H9 (cell line): ENCODE measurements at regions not wholly inside any gene's neighbourhood (a gene's known extent, or its start where the extent isn't known, plus 50 kb on each side); places are given as distances from the start of the nearest gene placed in this dataset.

ENCODE experiments used
- DNase-seq: peaks from one replicate; pipeline ENCODE4 v3.0.0-alpha.2; 2017
- H2AFZ ChIP-seq: one replicate; pipeline ENCODE4 v1.6.1; 2013; ENCODE audit warnings: mild to moderate bottlenecking, low read length, control low read depth, moderate library complexity
- H2AK5ac ChIP-seq: 2 replicates; pipeline ENCODE4 v1.6.1; 2013; ENCODE audit warnings: low read length, control low read depth, mixed read lengths; ENCODE audit not compliant: insufficient read length
- H2BK120ac ChIP-seq: one replicate; pipeline ENCODE4 v1.6.1; 2013; ENCODE audit warnings: low read depth, mild to moderate bottlenecking, low read length, control low read depth, inconsistent platforms; ENCODE audit not compliant: poor library complexity, severe bottlenecking
- H2BK12ac ChIP-seq: 2 replicates; pipeline ENCODE4 v1.6.1; 2013; ENCODE audit warnings: low read length, control low read depth, mixed read lengths, low read depth; ENCODE audit not compliant: insufficient read length
- H2BK15ac ChIP-seq: 2 replicates; pipeline ENCODE4 v1.6.1; 2013; ENCODE audit warnings: low read depth, low read length, control low read depth
- H2BK20ac ChIP-seq: one replicate; pipeline ENCODE4 v1.6.1; 2013; ENCODE audit warnings: low read depth, mild to moderate bottlenecking, low read length, control low read depth, inconsistent platforms; ENCODE audit not compliant: poor library complexity, severe bottlenecking
- H2BK5ac ChIP-seq: 2 replicates; pipeline ENCODE4 v1.6.1; 2013; ENCODE audit warnings: low read length, control low read depth, mixed read lengths; ENCODE audit not compliant: insufficient read length
- H3K14ac ChIP-seq: 2 replicates; pipeline ENCODE4 v1.6.1; 2013; ENCODE audit warnings: low read length, control low read depth; ENCODE audit not compliant: insufficient read depth
- H3K18ac ChIP-seq: 2 replicates; pipeline ENCODE4 v1.6.1; 2013; ENCODE audit warnings: low read depth, mild to moderate bottlenecking, mixed read lengths, low read length, control low read depth; ENCODE audit not compliant: insufficient read length
- H3K23ac ChIP-seq: 2 replicates; pipeline ENCODE4 v1.6.1; 2013; ENCODE audit warnings: low read length, control low read depth, mixed read lengths, low read depth; ENCODE audit not compliant: insufficient read length
- H3K23me2 ChIP-seq: 2 replicates; pipeline ENCODE4 v1.6.1; 2013; ENCODE audit warnings: low read depth, mild to moderate bottlenecking, mixed read lengths, low read length, control low read depth; ENCODE audit not compliant: insufficient read length, poor library complexity, severe bottlenecking
- H3K27ac ChIP-seq: 2 replicates; pipeline ENCODE4 v1.5.1; 2013; ENCODE audit warnings: low read length, control low read depth, mixed read lengths, low read depth; ENCODE audit not compliant: insufficient read length
- H3K27me3 ChIP-seq: 2 replicates; pipeline ENCODE4 v1.6.1; 2013; ENCODE audit warnings: low read length, control low read depth, inconsistent platforms; ENCODE audit not compliant: insufficient read depth
- H3K4ac ChIP-seq: 2 replicates; pipeline ENCODE4 v1.6.1; 2013; ENCODE audit warnings: low read depth, mild to moderate bottlenecking, control low read depth, inconsistent platforms, low read length, moderate library complexity
- H3K4me1 ChIP-seq: 2 replicates; pipeline ENCODE4 v1.6.1; 2013; ENCODE audit warnings: low read length, control low read depth, inconsistent platforms; ENCODE audit not compliant: insufficient read depth
- H3K4me2 ChIP-seq: 2 replicates; pipeline ENCODE4 v1.6.1; 2013; ENCODE audit warnings: low read length, control low read depth, mixed read lengths; ENCODE audit not compliant: insufficient read length, insufficient read depth
- H3K56ac ChIP-seq: 2 replicates; pipeline ENCODE4 v1.6.1; 2013; ENCODE audit warnings: low read depth, mild to moderate bottlenecking, mixed read lengths, low read length, control low read depth; ENCODE audit not compliant: insufficient read length
- H3K79me1 ChIP-seq: 2 replicates; pipeline ENCODE4 v1.6.1; 2013; ENCODE audit warnings: low read depth, mild to moderate bottlenecking, moderate library complexity, low read length, control low read depth, inconsistent platforms; ENCODE audit not compliant: insufficient read depth, poor library complexity, severe bottlenecking
- H3K79me2 ChIP-seq: 2 replicates; pipeline ENCODE4 v1.6.1; 2013; ENCODE audit warnings: low read length, control low read depth, inconsistent platforms; ENCODE audit not compliant: insufficient read depth
- H3K9ac ChIP-seq: 2 replicates; pipeline ENCODE4 v1.6.1; 2013; ENCODE audit warnings: low read length, control low read depth, mixed read lengths; ENCODE audit not compliant: insufficient read length; ENCODE audit errors: extremely low read depth
- H3K9me3 ChIP-seq: one replicate; pipeline ENCODE4 v1.6.1; 2013; ENCODE audit warnings: low read depth, low read length, inconsistent platforms; ENCODE audit not compliant: control insufficient read depth
- H3T11ph ChIP-seq: one replicate; pipeline ENCODE4 v1.6.1; 2013; ENCODE audit warnings: mild to moderate bottlenecking, low read length, control low read depth, inconsistent platforms
- H4K20me1 ChIP-seq: one replicate; pipeline ENCODE4 v1.6.1; 2013; ENCODE audit not compliant: control insufficient read depth, insufficient read length, insufficient read depth
- H4K5ac ChIP-seq: 2 replicates; pipeline ENCODE4 v1.6.1; 2013; ENCODE audit warnings: low read depth, mild to moderate bottlenecking, mixed read lengths, low read length, control low read depth; ENCODE audit not compliant: insufficient read length
- H4K8ac ChIP-seq: replicated peaks from 2 replicates; pipeline ENCODE4 v1.6.1; 2013; ENCODE audit warnings: low read length, control low read depth, mixed read lengths, low read depth; ENCODE audit not compliant: insufficient read length
- H4K91ac ChIP-seq: 2 replicates; pipeline ENCODE4 v1.6.1; 2013; ENCODE audit warnings: low read depth, mild to moderate bottlenecking, moderate library complexity, mixed read lengths, low read length, control low read depth; ENCODE audit not compliant: insufficient read length
- H3K27ac Mint-ChIP-seq, 3 experiments: 2 replicates in 2 of 3; 3 replicates in 1 of 3; pipeline ENCODE4 v1.8.0; 2020 to 2021; ENCODE audit warnings: mixed read lengths in 3 of 3, mild to moderate bottlenecking in 1 of 3, moderate library complexity in 1 of 3
- H3K27me3 Mint-ChIP-seq: 2 replicates; pipeline ENCODE4 v1.8.0; 2021; ENCODE audit warnings: low read depth, mild to moderate bottlenecking, moderate library complexity, mixed read lengths
- H3K36me3 Mint-ChIP-seq, 3 experiments: 2 replicates in 2 of 3; 3 replicates in 1 of 3; pipeline ENCODE4 v1.8.0; 2020 to 2021; ENCODE audit warnings: low read depth in 3 of 3, mixed read lengths in 3 of 3; ENCODE audit not compliant: insufficient read depth in 1 of 3
- H3K4me1 Mint-ChIP-seq, 2 experiments: 2 replicates each; pipeline ENCODE4 v1.8.0; 2020; ENCODE audit warnings: mixed read lengths in 2 of 2
- H3K4me3 Mint-ChIP-seq, 2 experiments: 2 replicates in 1 of 2; 3 replicates in 1 of 2; pipeline ENCODE4 v1.8.0; 2020 to 2021; ENCODE audit warnings: mild to moderate bottlenecking in 2 of 2, mixed read lengths in 2 of 2, moderate library complexity in 1 of 2
- H3K9me3 Mint-ChIP-seq, 2 experiments: 2 replicates in 1 of 2; 3 replicates in 1 of 2; pipeline ENCODE4 v1.8.0; 2020; ENCODE audit warnings: mild to moderate bottlenecking in 2 of 2, mixed read lengths in 2 of 2, moderate library complexity in 1 of 2
- WGBS: extraction: QIAGEN DNeasy Blood & Tissue Kit; methylation state at CpG from one replicate; pipeline ENCODE4 v1.1.7; 2013; ENCODE audit warnings: missing lambda C conversion rate, low lambda C conversion rate, mixed read lengths; ENCODE audit not compliant: insufficient read length; ENCODE audit errors: extremely low coverage; 5-methylcytosine and 5-hydroxymethylcytosine counted together
- TF ChIP-seq, protein P1 (sequence below): fragments of 200-600 bp; sonication (generic); conservative IDR thresholded peaks from 3 replicates; pipeline ENCODE4 v1.8.0; 2021; ENCODE audit warnings: antibody characterized with exemption, mild to moderate bottlenecking

DNA sequence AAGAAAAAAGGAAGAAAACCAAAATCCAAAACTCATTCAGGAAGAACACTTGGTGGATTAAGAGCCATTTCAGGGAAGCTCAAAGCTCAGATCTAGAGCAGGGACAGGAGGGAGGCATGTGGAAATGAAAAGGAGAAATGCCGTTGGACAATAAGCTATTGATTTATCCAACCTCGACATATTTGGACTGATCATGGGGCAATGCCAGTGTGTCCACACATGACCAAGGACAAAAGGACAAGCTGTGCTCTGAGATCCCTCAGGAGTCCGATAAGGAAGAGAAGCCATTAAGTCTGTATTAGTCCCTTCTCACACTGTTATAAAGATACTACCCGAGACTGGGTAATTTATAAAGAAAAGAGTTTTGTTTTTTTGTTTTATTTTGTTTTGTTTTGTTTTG, 684.0 kb upstream of the CELF2 start:
- Histone ChIP-seq H3K4me1 (no peaks in the 10 kb centered on the region; the same call in 1 of the 2 replicates), H3K4me2 (no peak overlapping the region), H3K4ac (no peak overlapping the region), H4K91ac (no peak overlapping the region), H2BK120ac (no peak overlapping the region), H2AFZ (no peak overlapping the region), H4K8ac (no peak overlapping the region), H2BK20ac (no peak overlapping the region), H3K27ac (no peak overlapping the region), H3K79me1 (no peaks in the 10 kb centered on the region), H3K18ac (no peak overlapping the region), H3K79me2 (no peaks in the 10 kb centered on the region), H2BK5ac (no peak overlapping the region), H3T11ph (no peak overlapping the region), H2BK15ac (no peak overlapping the region), H2AK5ac (no peak overlapping the region), H2BK12ac (no peak overlapping the region), H3K9me3 (no peaks in the 10 kb centered on the region), H3K56ac (no peak overlapping the region), H3K9ac (no peak overlapping the region), H3K14ac (no peak overlapping the region), H4K20me1 (no peaks in the 10 kb centered on the region), H3K23ac (no peak overlapping the region), H4K5ac (no peak overlapping the region), H3K23me2 (no peaks in the 10 kb centered on the region), H3K27me3 (no peaks in the 10 kb centered on the region)
- H3K36me3 Mint-ChIP-seq, result peaks cover 3 to 9% (median 6%) of the 10 kb centered on the region in 3 experiments; a peak in 6 of 7 replicates
- no CpG with 5 or more reads among the region's 4 CpGs for WGBS
- no peak overlapping the region for H3K27ac Mint-ChIP-seq
- H3K4me1 Mint-ChIP-seq, result peaks cover 12 to 16% of the 10 kb centered on the region in 2 experiments
- TF ChIP-seq, protein P1, sequence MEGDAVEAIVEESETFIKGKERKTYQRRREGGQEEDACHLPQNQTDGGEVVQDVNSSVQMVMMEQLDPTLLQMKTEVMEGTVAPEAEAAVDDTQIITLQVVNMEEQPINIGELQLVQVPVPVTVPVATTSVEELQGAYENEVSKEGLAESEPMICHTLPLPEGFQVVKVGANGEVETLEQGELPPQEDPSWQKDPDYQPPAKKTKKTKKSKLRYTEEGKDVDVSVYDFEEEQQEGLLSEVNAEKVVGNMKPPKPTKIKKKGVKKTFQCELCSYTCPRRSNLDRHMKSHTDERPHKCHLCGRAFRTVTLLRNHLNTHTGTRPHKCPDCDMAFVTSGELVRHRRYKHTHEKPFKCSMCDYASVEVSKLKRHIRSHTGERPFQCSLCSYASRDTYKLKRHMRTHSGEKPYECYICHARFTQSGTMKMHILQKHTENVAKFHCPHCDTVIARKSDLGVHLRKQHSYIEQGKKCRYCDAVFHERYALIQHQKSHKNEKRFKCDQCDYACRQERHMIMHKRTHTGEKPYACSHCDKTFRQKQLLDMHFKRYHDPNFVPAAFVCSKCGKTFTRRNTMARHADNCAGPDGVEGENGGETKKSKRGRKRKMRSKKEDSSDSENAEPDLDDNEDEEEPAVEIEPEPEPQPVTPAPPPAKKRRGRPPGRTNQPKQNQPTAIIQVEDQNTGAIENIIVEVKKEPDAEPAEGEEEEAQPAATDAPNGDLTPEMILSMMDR, result no peak
- H3K9me3 Mint-ChIP-seq, result peaks cover 4 to 10% of the 10 kb centered on the region in 2 experiments; a peak in 4 of 5 replicates
- no peak overlapping the region for H3K4me3 Mint-ChIP-seq
- no peaks in the 10 kb centered on the region; the same call in none of the 2 replicates for H3K27me3 Mint-ChIP-seq
- no peak for DNase-seq
